ENCODE measurements at regions not wholly inside any gene's neighbourhood (a gene's known extent, or its start where the extent isn't known, plus 50 kb on each side); places are given as distances from the start of the nearest gene placed in this dataset.

- intact Hi-C loops (cut with micrococcal nuclease; ENCODE audit: unreplicated experiment) = no loop called here
- H3K27me3 ChIP-seq (ENCODE audit: control insufficient read depth, insufficient read depth, low read length) = no peaks in the 10 kb centered on the region
- no peak overlapping the region for H3K27ac ChIP-seq (ENCODE audit: low read length)
- no peaks in the 10 kb centered on the region for H3K9me3 ChIP-seq (ENCODE audit: control insufficient read depth, insufficient read depth, low read depth, low read length)
- no TSS peak for BruUV-seq (replicated peaks)
- H3K4me1 ChIP-seq (ENCODE audit: control insufficient read depth, insufficient read depth, low read length) = no peaks in the 10 kb centered on the region
- in situ Hi-C loops (cut with HindIII; ENCODE audit: low pct_unique_long_range_greater_than_20kb, low sequenced_read_pairs) = no loop called here
- no peak for TF ChIP-seq POLR2AphosphoS5 (IDR thresholded peaks at IDR 0.05; ENCODE audit: low read depth, low read length)
- TF ChIP-seq SIN3A (IDR thresholded peaks at IDR 0.05; ENCODE audit: borderline replicate concordance, insufficient read depth, low read depth, low read length) = no peak
- no peak for TF ChIP-seq TCF7L2 (IDR thresholded peaks at IDR 0.05; ENCODE audit: low read depth, low read length)
- no peak for TF ChIP-seq CTCF (IDR thresholded peaks at IDR 0.05)
- no peak for TF ChIP-seq REST (IDR thresholded peaks at IDR 0.05; ENCODE audit: insufficient read depth in 1 of 2, low read depth in 2 of 2, low read length in 1 of 2)
- H3K4me3 ChIP-seq (ENCODE audit: low read depth in 2 of 2, low read length in 2 of 2) = no peak overlapping the region
- no peak for ATAC-seq
- no peaks in the 10 kb centered on the region for H3K36me3 ChIP-seq (ENCODE audit: control insufficient read depth, insufficient read depth, low read length)
- ChIA-PET POLR2A (no interaction called here), CTCF (no interaction called here)
- DNase-seq (ENCODE audit: low read depth, low spot score) = no peak
These were observed 135.2 kb upstream of the TIAM1 start for GRCh38 chr21:31479222-31479621.

- in situ Hi-C loops (cut with HindIII; ENCODE audit: low pct_unique_long_range_greater_than_20kb, low sequenced_read_pairs) (no loop called here), intact Hi-C loops (cut with micrococcal nuclease; ENCODE audit: unreplicated experiment) (no loop called here)
- no peaks in the 10 kb centered on the region for H3K9me3 ChIP-seq (ENCODE audit: control insufficient read depth, insufficient read depth, low read depth, low read length)
- ATAC-seq (no peak), DNase-seq (ENCODE audit: low read depth, low spot score) (no peak)
- no peaks in the 10 kb centered on the region for H3K27me3 ChIP-seq (ENCODE audit: control insufficient read depth, insufficient read depth, low read length)
- H3K4me1 ChIP-seq (ENCODE audit: control insufficient read depth, insufficient read depth, low read length) = no peaks in the 10 kb centered on the region
- BruUV-seq (replicated peaks) = no TSS peak
- ChIA-PET CTCF (no interaction called here), POLR2A (no interaction called here)
- no peak overlapping the region for H3K4me3 ChIP-seq (ENCODE audit: low read depth in 2 of 2, low read length in 2 of 2)
- TF ChIP-seq SIN3A (IDR thresholded peaks at IDR 0.05; ENCODE audit: borderline replicate concordance, insufficient read depth, low read depth, low read length) = no peak
- TF ChIP-seq POLR2AphosphoS5 (IDR thresholded peaks at IDR 0.05; ENCODE audit: low read depth, low read length) = no peak
- no peak for TF ChIP-seq REST (IDR thresholded peaks at IDR 0.05; ENCODE audit: insufficient read depth in 1 of 2, low read depth in 2 of 2, low read length in 1 of 2)
- TF ChIP-seq CTCF (IDR thresholded peaks at IDR 0.05) = no peak
- TF ChIP-seq TCF7L2 (IDR thresholded peaks at IDR 0.05; ENCODE audit: low read depth, low read length) = no peak
- H3K27ac ChIP-seq (ENCODE audit: low read length) = no peak overlapping the region
- no peaks in the 10 kb centered on the region for H3K36me3 ChIP-seq (ENCODE audit: control insufficient read depth, insufficient read depth, low read length)
These were observed 132.4 kb upstream of the TIAM1 start for GRCh38 chr21:31476263-31477022.
